Endometrial microvascular endothelial cells (primary cell): ENCODE measurements at regions not wholly inside any gene's neighbourhood (a gene's known extent, or its start where the extent isn't known, plus 50 kb on each side); places are given as distances from the start of the nearest gene placed in this dataset.
"Not testable (repeated sequence)": the region's sequence is repeated elsewhere in the genome, so short reads cannot be mapped to it uniquely, and the experiment has no call there.

Experiments
- in situ Hi-C: cut with HindIII; loops from 2 replicates; pipeline ENCODE4 v1.10.0; 2017; ENCODE audit warnings: low sequenced_read_pairs, low pct_unique_long_range_greater_than_20kb; ENCODE audit errors: inconsistent ontology term

- in situ Hi-C loops, result no loop called here
These were observed 174.8 kb downstream of the LRIG3 start for GRCh38 chr12:58745348-58746125.

GRCh38 chr12:58747533-58747932 lies 172.8 kb downstream of the LRIG3 start:
- in situ Hi-C loops, result no loop called here

- in situ Hi-C loops, result no loop called here
These were observed 169.8 kb downstream of the LRIG3 start for GRCh38 chr12:58750484-58750883.

GRCh38 chr12:58757422-58757821 lies 162.9 kb downstream of the LRIG3 start:
- in situ Hi-C loops, result no loop called here

GRCh38 chr12:58759745-58760144 lies 160.6 kb downstream of the LRIG3 start:
- in situ Hi-C loops, result not testable (repeated sequence)

- in situ Hi-C loops, result no loop called here
These were observed 159.0 kb downstream of the LRIG3 start for GRCh38 chr12:58761308-58761707.

- in situ Hi-C loops, result no loop called here
These were observed 156.0 kb downstream of the LRIG3 start for GRCh38 chr12:58764100-58764953.

GRCh38 chr12:58765076-58765475 lies 155.2 kb downstream of the LRIG3 start:
- in situ Hi-C loops, result no loop called here

- in situ Hi-C loops, result no loop called here
These were observed 154.4 kb downstream of the LRIG3 start for GRCh38 chr12:58765653-58766512.

- in situ Hi-C loops, result no loop called here
These were observed 153.8 kb downstream of the LRIG3 start for GRCh38 chr12:58766513-58766870.

GRCh38 chr12:58767496-58767895 lies 152.8 kb downstream of the LRIG3 start:
- in situ Hi-C loops, result no loop called here

GRCh38 chr12:58773986-58774385 lies 146.3 kb downstream of the LRIG3 start:
- in situ Hi-C loops, result no loop called here

GRCh38 chr12:58774731-58775130 lies 145.6 kb downstream of the LRIG3 start:
- in situ Hi-C loops, result no loop called here

- in situ Hi-C loops, result no loop called here
These were observed 144.9 kb downstream of the LRIG3 start for GRCh38 chr12:58775396-58775795.

GRCh38 chr12:58776144-58776543 lies 144.2 kb downstream of the LRIG3 start:
- in situ Hi-C loops, result no loop called here

GRCh38 chr12:58777815-58778214 lies 142.5 kb downstream of the LRIG3 start:
- in situ Hi-C loops, result no loop called here

GRCh38 chr12:58781609-58782008 lies 138.7 kb downstream of the LRIG3 start:
- in situ Hi-C loops, result no loop called here

- in situ Hi-C loops, result no loop called here
These were observed 133.1 kb downstream of the LRIG3 start for GRCh38 chr12:58787021-58787760.

GRCh38 chr12:58794859-58795258 lies 125.4 kb downstream of the LRIG3 start:
- in situ Hi-C loops, result no loop called here
